Brain microvascular endothelial cell (primary cell): ENCODE measurements at regions not wholly inside any gene's neighbourhood (a gene's known extent, or its start where the extent isn't known, plus 50 kb on each side); places are given as distances from the start of the nearest gene placed in this dataset.

Experiments used
- DNase-seq: peaks from one replicate; pipeline ENCODE4 v3.0.0-alpha.2; 2020
- H3K27ac ChIP-seq: fragments of 250-450 bp; sonication (Bioruptor Pico); 2 replicates; pipeline ENCODE4 v1.5.1; 2020; ENCODE audit warnings: mild to moderate bottlenecking, moderate library complexity
- H3K27me3 ChIP-seq: fragments of 250-450 bp; sonication (Bioruptor Pico); replicated peaks from 2 replicates; pipeline ENCODE4 v1.5.1; 2020; ENCODE audit warnings: mild to moderate bottlenecking
- H3K36me3 ChIP-seq: fragments of 250-450 bp; sonication (Bioruptor Pico); replicated peaks from 2 replicates; pipeline ENCODE4 v1.5.1; 2020; ENCODE audit warnings: mild to moderate bottlenecking
- H3K4me3 ChIP-seq: 2 replicates; pipeline ENCODE4 v1.5.1; 2011; ENCODE audit warnings: low read depth, mild to moderate bottlenecking, control low read depth, low read length, moderate library complexity
- in situ Hi-C: cut with HindIII; loops from 2 replicates; pipeline ENCODE4 v1.10.0; 2017; ENCODE audit warnings: low sequenced_read_pairs, low pct_ligation_motif_present
- TF ChIP-seq, protein P1 (sequence below): IDR thresholded peaks from 2 replicates; pipeline ENCODE4 v1.5.1; 2011; ENCODE audit warnings: low read depth, mild to moderate bottlenecking, moderate library complexity, low read length, control low read depth, inconsistent platforms; ENCODE audit errors: missing control alignments

DNA sequence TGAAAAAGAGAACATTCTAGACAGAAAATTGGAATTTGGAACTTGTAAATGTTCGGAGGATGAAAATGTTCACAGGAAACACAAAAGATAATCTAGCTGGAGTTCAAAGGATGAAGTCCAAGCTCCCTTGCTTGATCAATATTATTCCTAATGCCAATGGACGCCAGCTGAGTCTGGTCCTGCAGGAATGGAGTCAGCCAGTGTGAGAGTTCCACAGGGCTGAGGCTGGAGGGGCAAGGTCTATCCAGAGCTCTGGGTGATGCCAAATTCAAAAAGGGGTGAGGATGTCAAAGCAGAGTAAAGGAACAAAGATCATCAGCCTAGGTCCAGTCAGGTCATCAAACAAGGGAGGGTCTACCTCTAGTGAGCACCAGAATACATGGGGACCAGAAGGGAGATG, 78.5 kb upstream of the CTNNA2 start:
- in situ Hi-C loops, result no loop called here
- TF ChIP-seq, protein P1, sequence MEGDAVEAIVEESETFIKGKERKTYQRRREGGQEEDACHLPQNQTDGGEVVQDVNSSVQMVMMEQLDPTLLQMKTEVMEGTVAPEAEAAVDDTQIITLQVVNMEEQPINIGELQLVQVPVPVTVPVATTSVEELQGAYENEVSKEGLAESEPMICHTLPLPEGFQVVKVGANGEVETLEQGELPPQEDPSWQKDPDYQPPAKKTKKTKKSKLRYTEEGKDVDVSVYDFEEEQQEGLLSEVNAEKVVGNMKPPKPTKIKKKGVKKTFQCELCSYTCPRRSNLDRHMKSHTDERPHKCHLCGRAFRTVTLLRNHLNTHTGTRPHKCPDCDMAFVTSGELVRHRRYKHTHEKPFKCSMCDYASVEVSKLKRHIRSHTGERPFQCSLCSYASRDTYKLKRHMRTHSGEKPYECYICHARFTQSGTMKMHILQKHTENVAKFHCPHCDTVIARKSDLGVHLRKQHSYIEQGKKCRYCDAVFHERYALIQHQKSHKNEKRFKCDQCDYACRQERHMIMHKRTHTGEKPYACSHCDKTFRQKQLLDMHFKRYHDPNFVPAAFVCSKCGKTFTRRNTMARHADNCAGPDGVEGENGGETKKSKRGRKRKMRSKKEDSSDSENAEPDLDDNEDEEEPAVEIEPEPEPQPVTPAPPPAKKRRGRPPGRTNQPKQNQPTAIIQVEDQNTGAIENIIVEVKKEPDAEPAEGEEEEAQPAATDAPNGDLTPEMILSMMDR, result no peak

DNA sequence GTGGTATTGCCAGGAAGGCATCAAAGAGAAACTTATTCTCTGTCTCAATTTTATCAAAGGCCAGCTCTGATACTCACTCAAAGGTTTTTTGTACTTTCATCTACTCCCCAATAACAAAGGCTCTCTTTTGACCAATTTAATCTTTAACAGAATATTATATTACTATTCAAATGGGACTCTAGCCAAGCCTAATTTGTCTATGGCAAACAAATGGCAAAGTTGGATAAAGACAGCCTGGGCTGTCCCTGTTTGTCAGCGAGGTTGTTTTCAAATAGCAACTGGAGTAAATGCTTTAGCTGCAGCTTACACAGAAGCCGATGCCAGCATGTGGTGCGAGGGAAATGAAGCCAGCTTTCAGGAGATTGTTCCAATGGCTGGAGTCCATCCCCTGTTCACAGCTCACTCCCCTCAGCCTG, 80.1 kb upstream of the CTNNA2 start:
- DNase-seq, result no peak
- Histone ChIP-seq H3K27me3 (no peaks in the 10 kb centered on the region), H3K27ac (no peak overlapping the region), H3K36me3 (no peaks in the 10 kb centered on the region), H3K4me3 (no peak overlapping the region)
- TF ChIP-seq, protein P1, result no peak
- in situ Hi-C loops, result no loop called here

More for the DNA sequence above, 78.5 kb upstream of the CTNNA2 start:
- Histone ChIP-seq H3K36me3 (no peaks in the 10 kb centered on the region), H3K27ac (no peak overlapping the region), H3K4me3 (no peak overlapping the region), H3K27me3 (no peaks in the 10 kb centered on the region)
- no peak for DNase-seq

DNA sequence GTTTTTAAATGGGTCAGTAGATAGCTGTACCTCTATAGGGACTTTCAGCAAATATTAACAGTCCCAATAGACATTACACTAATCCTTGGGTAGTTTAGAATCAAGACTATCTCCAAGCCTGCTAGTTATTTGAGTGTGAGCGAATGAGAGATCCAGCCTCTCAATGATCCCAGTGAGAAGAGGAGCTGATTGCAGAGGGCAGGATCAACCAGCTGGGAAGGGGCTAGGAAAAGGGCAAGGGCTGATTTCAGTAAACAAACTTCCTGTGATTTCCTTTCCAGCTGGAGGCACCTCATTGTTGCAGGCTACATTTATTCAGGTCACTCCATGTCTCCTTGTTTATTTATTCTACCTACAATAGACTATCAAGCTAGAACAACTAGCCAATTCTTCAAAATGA, 84.1 kb upstream of the CTNNA2 start:
- H3K27ac ChIP-seq, result no peak overlapping the region
- TF ChIP-seq, protein P1, result no peak
- no peaks in the 10 kb centered on the region for H3K27me3 ChIP-seq
- no peaks in the 10 kb centered on the region for H3K36me3 ChIP-seq
- no peak for DNase-seq
- in situ Hi-C loops, result no loop called here
- no peak overlapping the region for H3K4me3 ChIP-seq

DNA sequence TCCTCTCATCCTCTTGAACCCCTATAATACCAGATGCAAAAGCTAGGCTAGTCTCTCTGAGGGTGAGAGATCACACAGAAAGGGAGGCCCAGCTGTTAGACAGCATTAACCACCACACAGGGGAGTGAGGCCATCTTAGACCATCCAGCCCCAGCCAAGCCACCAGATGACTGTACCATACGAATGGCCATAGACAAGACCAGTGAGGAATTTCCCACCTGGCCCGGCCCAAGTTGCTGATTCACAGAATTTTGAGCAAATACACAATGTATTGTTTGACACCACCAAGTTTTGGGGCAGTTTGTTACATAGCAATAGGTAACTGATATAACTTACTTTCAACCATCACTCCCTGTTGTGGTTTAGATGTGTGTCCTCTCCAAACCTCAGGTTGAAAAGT, 98.2 kb upstream of the CTNNA2 start:
- H3K4me3 ChIP-seq, result no peak overlapping the region
- H3K36me3 ChIP-seq, result no peaks in the 10 kb centered on the region
- H3K27ac ChIP-seq, result no peak overlapping the region
- no peaks in the 10 kb centered on the region for H3K27me3 ChIP-seq
- in situ Hi-C loops, result no loop called here
- no peak for DNase-seq
- TF ChIP-seq, protein P1, result no peak

DNA sequence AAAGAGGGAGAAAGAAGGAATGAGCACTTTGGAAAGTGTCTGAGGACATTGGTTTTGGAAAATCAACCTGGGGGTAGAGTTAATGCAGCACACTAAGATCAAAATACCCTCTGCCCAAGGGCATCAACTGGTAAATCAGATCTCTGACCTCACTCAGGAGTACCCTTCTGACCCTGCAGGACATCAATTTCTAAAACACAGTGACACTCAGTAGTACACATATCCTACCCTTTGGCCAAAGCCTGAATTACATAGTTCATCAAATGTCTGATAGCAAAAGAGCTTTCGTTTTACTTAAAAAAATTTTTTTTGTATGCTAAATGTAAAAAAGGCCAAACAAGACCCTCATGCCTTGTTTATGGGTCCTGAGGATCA, 118.4 kb upstream of the CTNNA2 start:
- Histone ChIP-seq H3K36me3 (no peaks in the 10 kb centered on the region), H3K4me3 (no peak overlapping the region), H3K27ac (no peak overlapping the region), H3K27me3 (no peaks in the 10 kb centered on the region)
- in situ Hi-C loops, result no loop called here
- TF ChIP-seq, protein P1, result no peak
- DNase-seq, result no peak

DNA sequence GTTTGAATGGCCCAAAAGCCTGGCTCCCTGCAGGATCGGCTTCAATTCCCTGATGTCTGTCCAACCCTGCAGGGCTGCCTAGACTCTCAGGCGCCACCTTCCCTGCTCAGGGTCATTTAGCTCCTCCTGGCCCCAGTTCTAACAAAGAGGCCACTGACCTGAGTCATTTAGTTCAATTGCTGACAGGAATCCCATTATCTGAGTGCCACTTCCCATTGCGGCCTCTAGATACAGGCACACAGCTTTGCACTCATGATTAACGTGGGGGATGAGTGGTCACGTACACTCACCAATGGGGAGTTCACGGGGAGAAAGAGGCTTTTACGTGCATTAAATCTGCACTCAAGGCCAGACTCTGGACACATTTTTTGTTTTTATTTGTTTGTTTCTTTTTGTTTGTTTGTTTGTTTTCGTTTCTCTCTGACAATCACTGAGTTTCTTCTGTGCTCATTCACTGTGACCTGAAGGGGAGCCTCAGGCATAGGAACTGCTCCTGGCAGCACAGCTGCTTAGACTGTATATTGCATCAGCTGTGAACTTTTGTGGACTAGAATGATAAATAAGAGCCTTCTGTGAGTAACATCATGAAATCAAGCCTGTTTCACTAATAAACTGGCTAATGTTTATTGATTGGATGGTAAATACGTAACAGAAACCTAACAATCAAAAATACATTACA, 118.9 kb upstream of the CTNNA2 start:
- in situ Hi-C loops, result no loop called here
- no peaks in the 10 kb centered on the region for H3K36me3 ChIP-seq
- DNase-seq, result no peak
- TF ChIP-seq, protein P1, result no peak
- no peak overlapping the region for H3K4me3 ChIP-seq
- no peaks in the 10 kb centered on the region for H3K27me3 ChIP-seq
- no peak overlapping the region for H3K27ac ChIP-seq
